GM18519 (cell line): ENCODE measurements at regions not wholly inside any gene's neighbourhood (a gene's known extent, or its start where the extent isn't known, plus 50 kb on each side); places are given as distances from the start of the nearest gene placed in this dataset.
"Not testable (repeated sequence)": the region's sequence is repeated elsewhere in the genome, so short reads cannot be mapped to it uniquely, and the experiment has no call there.

Experiments used
- ATAC-seq: cut with Tn5 transposase; IDR thresholded peaks from one replicate; pipeline ENCODE4 v1.9.1; 2021; ENCODE audit warnings: mild to moderate bottlenecking, moderate library complexity; ENCODE audit not compliant: unreplicated experiment, low FRiP score

DNA sequence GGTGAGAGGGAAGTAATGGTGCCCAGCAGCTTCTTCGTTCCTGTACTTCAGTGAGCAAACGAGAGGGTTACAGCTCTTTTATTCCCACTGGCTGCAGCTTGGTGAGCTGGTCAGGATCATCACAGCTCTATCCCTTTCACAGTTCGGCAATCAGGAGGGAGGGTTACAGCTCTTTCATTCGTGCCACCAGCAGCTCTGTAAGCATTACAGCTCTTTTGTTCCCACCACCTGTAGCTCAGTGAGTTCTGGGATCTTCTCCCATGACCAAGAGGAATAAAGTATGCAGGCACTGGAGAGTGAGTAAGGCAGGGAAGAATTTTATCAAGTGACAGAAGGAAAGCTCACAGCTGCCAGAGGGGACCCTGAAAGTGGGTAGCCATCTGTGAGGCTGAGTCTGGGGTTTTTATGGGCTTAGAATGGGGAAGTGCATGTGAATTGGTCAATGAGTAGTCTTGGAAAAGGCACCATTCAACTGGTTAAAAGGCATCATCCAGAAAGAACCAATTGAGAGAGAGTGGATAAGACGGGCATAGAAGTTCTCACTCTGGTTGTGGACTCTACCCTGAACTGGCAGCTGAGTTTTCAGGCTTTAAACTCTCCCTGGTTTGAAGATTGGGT lies 123.7 kb downstream of the COX18 start:
- ATAC-seq, result no peak

DNA sequence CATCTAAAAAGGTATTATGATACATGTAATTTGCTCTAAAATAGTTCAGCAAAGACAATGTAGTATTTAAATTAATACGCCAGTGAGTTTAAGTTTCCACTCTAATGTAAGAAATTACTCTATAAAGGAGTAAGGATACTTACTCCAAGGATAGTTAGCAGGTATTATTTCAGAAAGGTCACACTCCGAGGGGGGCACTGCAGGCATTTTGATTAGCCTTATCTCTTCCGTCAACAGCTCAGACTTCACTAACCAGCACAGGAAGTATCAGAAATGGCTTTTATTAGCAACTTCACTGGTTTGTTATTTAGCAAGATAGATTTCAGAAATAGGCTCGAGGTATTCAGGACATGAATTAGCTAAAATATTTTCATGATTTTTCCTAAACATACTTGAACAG lies 127.0 kb downstream of the COX18 start:
- ATAC-seq, result no peak

DNA sequence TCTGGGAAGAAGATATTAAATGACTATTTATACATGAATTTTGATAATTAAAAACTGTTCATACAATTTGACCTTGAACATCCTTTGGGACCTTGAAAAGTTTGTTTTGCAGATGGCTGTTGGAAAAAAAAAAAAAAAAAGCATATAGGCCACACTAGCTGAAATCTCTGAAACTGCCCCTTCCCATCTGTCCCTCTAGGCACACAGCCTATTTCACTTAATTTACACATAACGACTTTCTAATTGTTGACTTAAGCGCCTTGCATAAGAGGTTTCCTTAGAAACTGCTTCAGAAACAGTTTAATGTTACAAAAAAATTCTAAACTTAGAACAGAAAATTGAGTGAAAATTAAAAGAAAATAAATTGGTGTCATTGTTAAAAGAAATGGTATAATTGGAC lies 131.0 kb downstream of the COX18 start:
- no peak for ATAC-seq

DNA sequence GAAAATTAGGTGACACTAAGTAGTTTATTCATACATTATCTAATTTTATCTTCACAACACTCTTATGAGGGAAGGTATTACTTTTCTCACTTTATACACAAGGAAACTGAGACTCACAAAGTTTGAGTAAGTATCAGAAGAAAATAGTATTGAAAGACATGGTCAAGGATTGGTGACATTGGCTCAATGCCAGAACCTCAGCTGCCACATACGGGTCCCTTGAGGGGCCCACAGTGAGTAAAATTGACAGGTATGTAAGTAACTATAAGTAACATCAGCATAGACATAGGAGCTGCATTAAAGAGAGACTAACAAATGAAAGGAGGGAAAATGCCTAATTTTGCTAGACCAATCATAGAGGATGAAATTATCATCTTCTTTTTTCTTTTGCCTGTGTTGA lies 134.1 kb downstream of the COX18 start:
- no peak for ATAC-seq

DNA sequence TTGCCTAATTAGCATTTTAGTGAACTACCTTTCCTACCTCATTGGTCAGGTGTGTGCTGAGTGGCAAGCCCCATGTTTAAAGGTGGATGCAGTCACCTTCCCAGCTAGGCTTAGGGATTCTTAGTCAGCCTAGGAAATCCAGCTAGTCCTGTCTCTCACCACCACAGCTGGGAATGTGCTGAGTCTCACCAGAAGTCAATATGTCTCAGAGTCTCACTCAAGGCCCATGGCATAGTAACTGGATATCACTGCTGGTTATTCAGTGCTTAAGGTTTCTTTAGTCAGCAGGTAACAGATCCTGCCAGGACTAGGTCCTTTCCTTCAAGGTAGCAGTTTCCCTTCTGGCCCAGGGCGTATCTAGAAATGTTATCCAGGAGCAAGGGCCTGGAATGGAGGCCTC lies 136.5 kb downstream of the COX18 start:
- no peak for ATAC-seq

DNA sequence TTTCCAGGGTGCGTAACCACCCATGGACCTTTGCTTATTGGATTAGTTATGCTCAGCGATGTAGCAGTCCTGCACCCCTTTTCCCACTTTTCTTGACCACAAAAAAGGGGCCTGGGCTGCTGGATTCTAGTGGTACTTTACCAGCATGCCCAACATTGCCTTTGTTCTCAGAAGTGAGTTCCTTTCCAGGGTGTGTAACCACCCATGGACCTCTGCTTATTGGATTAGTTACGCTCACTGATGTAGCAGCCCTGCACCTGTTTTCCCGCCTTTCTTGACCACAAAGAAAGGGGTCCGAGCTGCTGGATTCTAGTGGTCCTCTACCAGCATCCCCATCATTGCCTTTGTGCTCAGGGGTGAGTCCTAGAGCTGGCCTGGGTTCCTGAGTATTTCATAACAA lies 138.2 kb downstream of the COX18 start:
- no peak for ATAC-seq

DNA sequence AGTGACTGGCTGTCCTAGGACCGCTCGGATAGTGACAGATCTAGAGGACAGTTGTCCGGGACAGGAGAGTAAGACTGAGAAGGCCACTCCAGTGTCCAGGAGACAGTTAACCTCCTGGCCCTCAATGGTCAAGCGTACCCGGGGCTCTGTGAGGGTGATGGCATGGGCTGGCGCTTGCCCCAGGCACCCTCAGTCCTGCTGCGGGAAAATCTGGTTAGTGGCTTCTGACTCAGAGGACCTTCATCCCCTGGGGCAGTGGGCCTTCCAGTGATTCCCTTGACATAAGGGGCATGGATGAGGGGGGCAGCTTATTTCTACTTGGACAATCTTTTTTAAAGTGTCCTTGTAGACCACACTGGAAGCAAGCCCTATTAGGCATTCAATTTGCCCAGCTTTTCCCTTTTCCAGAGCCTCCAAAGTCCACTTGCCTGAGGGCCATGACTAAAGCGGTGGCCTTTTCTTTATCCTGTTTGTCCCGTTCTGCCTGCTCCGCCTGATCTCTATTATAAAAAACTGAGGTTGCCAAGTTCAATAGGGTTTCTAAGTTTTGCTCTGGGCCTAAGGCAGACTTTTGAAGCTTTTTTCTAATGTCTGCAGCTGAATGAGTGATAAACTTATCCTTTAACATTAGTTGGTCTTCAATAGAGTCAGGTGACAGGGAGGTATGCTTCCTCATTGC lies 139.8 kb downstream of the COX18 start:
- ATAC-seq, result not testable (repeated sequence)

DNA sequence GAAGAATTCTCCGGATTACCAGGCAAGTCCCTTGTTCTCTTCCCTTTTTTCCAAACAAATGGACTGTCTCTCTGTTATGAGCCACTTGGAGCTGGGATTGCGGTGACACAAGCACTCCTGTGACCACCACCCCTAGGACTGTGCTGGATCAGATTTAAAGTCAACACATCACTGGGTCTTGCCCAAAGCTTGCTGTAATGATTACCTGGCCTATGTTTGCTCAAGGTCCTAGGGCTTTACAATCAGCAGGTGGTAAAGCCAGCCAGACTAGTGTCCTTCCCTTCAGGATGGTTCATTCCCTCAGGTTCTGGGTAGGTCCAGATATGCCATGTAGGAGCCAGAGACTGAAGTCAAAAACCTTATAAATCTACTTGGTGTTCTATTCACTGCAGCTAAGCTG lies 144.7 kb downstream of the COX18 start:
- no peak for ATAC-seq

DNA sequence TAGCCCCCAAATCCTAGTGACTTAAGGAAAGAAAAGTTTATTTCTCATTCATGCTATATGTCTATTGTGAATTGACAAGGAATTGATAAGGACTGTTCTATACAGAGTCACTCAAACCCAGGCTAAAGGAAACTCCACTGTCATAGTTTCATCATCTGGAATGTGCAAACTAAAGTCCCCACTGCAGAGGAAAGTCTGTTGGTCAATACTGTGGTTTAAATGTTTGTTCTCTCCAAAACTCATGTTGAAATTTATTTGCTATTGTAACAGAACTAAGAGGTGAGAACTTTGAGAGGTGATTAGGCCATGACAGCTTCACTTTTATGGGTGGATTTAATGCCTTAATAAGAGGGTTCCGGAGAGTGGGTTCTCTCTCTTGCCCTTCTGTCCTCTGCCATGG lies 149.6 kb downstream of the COX18 start:
- no peak for ATAC-seq

- ATAC-seq, result no peak
Observed at GRCh38 chr4:72919464-72919863, 150.1 kb downstream of the COX18 start.

DNA sequence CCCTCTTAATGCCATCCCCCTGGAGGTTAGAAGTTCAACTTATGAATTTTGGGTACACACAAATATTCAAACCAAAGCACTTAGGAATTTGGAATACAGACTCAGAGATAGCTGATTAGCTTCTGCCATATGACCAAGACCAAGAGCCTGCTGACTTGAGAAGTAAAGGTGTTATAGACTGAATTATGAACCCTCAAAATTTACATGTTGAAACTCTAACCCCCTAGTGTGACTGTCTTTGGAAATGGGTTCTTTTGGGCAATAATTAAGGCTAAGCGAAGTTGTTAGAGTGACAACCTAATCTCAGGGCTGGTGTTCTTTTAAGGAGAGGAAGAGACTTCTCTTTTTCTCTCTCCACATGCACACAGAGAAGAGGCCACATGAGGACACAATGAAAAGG lies 151.2 kb downstream of the COX18 start:
- ATAC-seq, result no peak

DNA sequence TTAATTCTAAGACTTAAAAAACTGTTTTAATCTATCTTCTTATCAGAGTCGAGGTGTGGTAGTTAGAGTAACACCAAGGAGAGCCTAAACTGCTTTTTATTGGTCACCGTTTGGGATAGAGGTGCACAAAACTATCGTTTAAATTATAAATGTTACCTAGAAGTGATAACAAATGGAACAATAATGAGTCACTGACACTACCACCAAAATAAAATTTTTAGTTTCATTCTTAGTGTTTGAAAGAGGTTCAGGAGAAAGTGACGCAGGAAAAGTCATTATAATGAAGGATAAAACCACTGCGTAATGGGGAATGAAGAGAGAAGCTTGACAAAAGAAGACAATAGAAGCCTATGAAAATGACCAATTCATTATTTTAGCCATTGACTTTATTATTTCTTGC lies 158.2 kb downstream of the COX18 start:
- ATAC-seq, result no peak

- no peak for ATAC-seq
Observed at GRCh38 chr4:72909461-72909860, 160.1 kb downstream of the COX18 start.

DNA sequence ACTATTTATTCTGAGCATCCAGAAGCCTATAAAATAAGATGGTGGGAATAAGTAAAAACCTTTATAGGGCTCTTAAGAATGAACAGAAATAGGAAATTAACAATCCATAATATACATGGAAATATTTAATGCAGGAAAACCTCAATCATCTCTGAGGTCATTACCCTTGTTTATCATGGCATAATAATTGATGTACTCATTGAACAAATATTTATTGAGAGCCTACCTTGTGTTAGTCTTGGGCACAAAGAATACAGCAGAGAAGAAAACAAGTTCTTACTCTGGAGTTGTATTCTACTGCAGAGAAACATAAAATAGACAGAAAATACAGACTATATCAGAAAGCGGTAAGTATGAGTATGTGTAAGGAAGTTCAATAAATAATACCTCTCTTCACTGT lies 167.2 kb downstream of the COX18 start:
- ATAC-seq, result no peak

- no peak for ATAC-seq
Observed at GRCh38 chr4:72901553-72901952, 168.0 kb downstream of the COX18 start.

DNA sequence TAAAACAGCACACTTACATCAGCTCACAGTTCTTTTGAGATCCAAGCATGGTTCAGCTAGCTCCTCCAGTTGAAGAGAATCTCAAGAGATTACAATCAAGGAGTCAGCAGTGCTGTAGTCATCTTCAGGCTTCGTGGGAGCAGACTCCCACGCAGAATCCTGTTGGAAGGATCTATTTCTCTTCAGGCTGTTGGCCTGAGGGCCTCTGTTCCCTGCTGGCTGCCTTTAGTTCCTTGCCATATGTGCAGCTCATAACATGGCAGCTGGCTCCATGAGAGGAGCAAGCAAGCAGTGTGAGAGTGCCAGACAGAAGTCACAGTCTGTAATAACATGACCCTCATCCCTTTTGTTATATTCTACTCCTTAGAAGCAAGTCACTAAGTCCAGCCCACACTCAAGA lies 168.6 kb downstream of the COX18 start:
- no peak for ATAC-seq

DNA sequence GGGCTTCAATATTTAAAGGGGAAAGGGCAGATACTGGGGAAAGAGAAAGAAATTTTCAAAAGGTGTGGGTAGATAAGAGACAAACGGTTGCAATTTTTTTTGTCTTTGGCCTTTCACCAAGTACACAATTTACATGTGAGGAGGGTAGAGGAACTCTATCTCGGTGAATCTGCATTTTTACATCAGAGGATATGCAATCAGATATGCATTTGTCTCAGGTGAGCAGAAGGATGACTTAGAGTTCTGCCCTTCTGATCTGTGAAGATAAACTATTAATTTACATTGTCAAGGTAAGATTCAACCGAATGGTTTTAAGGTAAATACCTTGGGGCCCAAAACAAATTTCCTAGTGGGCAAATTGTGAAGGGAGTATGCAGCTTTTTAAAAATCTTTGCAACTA lies 169.9 kb downstream of the COX18 start:
- ATAC-seq, result no peak

DNA sequence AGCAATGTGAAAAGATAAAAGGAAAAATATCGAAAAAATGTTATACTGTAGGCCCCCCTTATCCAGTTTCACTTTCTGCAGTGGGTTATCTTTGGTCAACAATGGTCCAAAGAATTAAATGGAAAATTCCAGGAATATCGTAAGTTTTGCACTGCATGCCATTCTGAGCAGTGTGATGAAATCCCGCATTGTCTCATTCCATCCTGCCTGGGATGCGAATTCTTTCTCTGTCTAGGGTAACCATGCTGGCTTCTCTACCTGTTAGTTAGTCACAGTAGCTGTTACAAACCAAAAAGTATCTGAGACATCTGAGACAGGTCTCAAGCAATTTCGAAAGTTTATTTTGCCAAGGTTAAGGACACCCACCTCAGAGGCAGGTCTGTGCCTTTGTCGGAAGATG lies 170.3 kb downstream of the COX18 start:
- ATAC-seq, result no peak

DNA sequence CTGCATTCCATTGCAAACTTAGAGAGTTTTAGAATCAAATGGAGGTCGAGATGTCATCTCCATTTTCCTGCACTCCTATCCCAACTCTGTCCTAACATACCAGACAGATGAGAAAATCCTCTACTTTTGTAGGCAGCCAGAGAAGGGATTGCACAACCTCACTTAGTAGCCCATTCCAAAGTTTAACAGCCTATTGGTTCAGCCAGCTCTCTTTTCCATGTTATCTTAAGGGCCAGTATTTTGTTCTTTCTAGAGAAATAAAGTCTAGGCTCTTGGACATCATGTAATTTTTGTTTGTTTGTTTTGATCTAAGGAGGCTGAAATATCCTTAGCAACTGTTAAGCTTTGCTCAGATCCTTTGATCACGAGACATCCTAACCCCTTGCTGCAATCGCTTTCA lies 173.0 kb downstream of the COX18 start:
- ATAC-seq, result no peak

- ATAC-seq, result no peak
Observed at GRCh38 chr4:72895408-72895807, 174.1 kb downstream of the COX18 start.

GRCh38 chr4:72893354-72894066 lies 176.0 kb downstream of the COX18 start:
- no peak for ATAC-seq

DNA sequence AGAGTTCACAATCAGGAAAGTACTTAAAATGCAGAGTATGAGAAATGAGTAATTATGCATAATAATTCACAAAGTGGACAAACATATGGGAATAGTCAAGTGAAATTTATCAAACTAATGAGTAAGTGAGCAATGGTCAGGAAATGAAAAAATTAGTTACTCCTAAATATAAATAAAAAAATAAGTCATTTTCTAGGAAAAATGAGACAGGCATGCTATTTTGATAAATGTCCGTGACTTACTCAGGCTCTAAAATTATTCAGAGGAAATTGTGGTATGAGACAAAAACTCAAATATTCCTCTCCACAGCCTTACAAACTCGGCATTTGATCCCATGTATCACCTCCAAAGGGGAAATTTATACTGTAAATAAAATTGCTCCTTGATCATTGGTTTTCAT lies 181.2 kb downstream of the COX18 start:
- ATAC-seq, result no peak
